ENCODE measurements at regions not wholly inside any gene's neighbourhood (a gene's known extent, or its start where the extent isn't known, plus 50 kb on each side); places are given as distances from the start of the nearest gene placed in this dataset.

DNA sequence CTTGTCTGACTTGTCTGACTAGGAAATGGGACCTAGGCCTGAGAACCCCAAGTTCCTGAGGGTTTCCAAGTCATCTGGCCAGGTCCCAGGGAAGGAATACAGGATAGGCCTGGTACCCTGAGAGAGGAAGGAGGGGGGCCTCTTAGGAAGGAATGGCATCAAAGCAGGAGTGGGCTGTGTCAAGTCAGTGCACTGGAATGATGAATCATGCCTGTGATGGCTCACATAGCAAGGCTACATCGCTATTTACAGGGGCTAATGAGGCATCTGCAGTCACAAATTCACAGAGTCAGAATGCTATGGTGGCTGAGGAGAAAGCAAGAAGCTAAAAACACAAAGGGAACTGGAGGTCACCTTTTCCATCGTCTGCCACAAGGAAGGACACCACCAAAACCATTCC, 247.3 kb downstream of the NXPE2 start:
- H3K27ac ChIP-seq (ENCODE audit: low read depth in 1 of 2, low read length in 2 of 2) = no peak overlapping the region
- no peak overlapping the region for H3K9ac ChIP-seq (ENCODE audit: low read depth in 1 of 2, low read length in 2 of 2)
- no peak for DNase-seq (ENCODE audit: low spot score)
- H3K9me3 ChIP-seq (ENCODE audit: control insufficient read depth in 4 of 4, low read length in 3 of 4) = no peaks in the 10 kb centered on the region
- TF ChIP-seq YY1 (IDR thresholded peaks at IDR 0.05) = no peak
- no peak for TF ChIP-seq RAD21 (IDR thresholded peaks at IDR 0.05)
- TF ChIP-seq, protein P1, sequence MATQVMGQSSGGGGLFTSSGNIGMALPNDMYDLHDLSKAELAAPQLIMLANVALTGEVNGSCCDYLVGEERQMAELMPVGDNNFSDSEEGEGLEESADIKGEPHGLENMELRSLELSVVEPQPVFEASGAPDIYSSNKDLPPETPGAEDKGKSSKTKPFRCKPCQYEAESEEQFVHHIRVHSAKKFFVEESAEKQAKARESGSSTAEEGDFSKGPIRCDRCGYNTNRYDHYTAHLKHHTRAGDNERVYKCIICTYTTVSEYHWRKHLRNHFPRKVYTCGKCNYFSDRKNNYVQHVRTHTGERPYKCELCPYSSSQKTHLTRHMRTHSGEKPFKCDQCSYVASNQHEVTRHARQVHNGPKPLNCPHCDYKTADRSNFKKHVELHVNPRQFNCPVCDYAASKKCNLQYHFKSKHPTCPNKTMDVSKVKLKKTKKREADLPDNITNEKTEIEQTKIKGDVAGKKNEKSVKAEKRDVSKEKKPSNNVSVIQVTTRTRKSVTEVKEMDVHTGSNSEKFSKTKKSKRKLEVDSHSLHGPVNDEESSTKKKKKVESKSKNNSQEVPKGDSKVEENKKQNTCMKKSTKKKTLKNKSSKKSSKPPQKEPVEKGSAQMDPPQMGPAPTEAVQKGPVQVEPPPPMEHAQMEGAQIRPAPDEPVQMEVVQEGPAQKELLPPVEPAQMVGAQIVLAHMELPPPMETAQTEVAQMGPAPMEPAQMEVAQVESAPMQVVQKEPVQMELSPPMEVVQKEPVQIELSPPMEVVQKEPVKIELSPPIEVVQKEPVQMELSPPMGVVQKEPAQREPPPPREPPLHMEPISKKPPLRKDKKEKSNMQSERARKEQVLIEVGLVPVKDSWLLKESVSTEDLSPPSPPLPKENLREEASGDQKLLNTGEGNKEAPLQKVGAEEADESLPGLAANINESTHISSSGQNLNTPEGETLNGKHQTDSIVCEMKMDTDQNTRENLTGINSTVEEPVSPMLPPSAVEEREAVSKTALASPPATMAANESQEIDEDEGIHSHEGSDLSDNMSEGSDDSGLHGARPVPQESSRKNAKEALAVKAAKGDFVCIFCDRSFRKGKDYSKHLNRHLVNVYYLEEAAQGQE (IDR thresholded peaks at IDR 0.05) = no peak
- TF ChIP-seq EGR1 (IDR thresholded peaks at IDR 0.05; ENCODE audit: low read depth in 2 of 2) = no peak
- no peaks in the 10 kb centered on the region for H3K4me1 ChIP-seq (ENCODE audit: control insufficient read depth in 4 of 4, insufficient read depth in 4 of 4, low read length in 3 of 4)
- H3K27me3 ChIP-seq (ENCODE audit: control insufficient read depth in 4 of 4, insufficient read depth in 4 of 4, low read length in 3 of 4) = no peaks in the 10 kb centered on the region
- WGBS = 63% methylated on average over 2 of the region's 2 CpGs
- H3K4me3 ChIP-seq (ENCODE audit: low read depth in 1 of 3, low read length in 3 of 3) = no peak overlapping the region
- H3K36me3 ChIP-seq (ENCODE audit: control insufficient read depth in 4 of 4, insufficient read depth in 3 of 4, low read depth in 1 of 4, low read length in 3 of 4) = no peaks in the 10 kb centered on the region

- H3K27me3 ChIP-seq (ENCODE audit: control insufficient read depth in 4 of 4, insufficient read depth in 4 of 4, low read length in 3 of 4) = no peaks in the 10 kb centered on the region
- no peaks in the 10 kb centered on the region for H3K4me1 ChIP-seq (ENCODE audit: control insufficient read depth in 4 of 4, insufficient read depth in 4 of 4, low read length in 3 of 4)
- TF ChIP-seq HNF4A (conservative IDR thresholded peaks at IDR 0.05) (no peak), SP1 (IDR thresholded peaks at IDR 0.05) (no peak), FOXA2 (IDR thresholded peaks at IDR 0.05) (no peak), TAF1 (conservative IDR thresholded peaks at IDR 0.05) (no peak), RAD21 (IDR thresholded peaks at IDR 0.05) (no peak), GABPA (IDR thresholded peaks at IDR 0.05 in 1 of 2, conservative IDR thresholded peaks at IDR 0.05 in 1 of 2) (no peak), FOXA1 (IDR thresholded peaks at IDR 0.05) (no peak), HNF4G (IDR thresholded peaks at IDR 0.05) (no peak)
- TF ChIP-seq, protein P2, sequence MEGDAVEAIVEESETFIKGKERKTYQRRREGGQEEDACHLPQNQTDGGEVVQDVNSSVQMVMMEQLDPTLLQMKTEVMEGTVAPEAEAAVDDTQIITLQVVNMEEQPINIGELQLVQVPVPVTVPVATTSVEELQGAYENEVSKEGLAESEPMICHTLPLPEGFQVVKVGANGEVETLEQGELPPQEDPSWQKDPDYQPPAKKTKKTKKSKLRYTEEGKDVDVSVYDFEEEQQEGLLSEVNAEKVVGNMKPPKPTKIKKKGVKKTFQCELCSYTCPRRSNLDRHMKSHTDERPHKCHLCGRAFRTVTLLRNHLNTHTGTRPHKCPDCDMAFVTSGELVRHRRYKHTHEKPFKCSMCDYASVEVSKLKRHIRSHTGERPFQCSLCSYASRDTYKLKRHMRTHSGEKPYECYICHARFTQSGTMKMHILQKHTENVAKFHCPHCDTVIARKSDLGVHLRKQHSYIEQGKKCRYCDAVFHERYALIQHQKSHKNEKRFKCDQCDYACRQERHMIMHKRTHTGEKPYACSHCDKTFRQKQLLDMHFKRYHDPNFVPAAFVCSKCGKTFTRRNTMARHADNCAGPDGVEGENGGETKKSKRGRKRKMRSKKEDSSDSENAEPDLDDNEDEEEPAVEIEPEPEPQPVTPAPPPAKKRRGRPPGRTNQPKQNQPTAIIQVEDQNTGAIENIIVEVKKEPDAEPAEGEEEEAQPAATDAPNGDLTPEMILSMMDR (IDR thresholded peaks at IDR 0.05; ENCODE audit: low read depth, low read length, missing input control) = no peak
- TF ChIP-seq, protein P1 (IDR thresholded peaks at IDR 0.05) = no peak
- TF ChIP-seq, protein P3, sequence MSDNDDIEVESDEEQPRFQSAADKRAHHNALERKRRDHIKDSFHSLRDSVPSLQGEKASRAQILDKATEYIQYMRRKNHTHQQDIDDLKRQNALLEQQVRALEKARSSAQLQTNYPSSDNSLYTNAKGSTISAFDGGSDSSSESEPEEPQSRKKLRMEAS (IDR thresholded peaks at IDR 0.05) = no peak
- TF ChIP-seq, protein P4, sequence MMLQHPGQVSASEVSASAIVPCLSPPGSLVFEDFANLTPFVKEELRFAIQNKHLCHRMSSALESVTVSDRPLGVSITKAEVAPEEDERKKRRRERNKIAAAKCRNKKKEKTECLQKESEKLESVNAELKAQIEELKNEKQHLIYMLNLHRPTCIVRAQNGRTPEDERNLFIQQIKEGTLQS (IDR thresholded peaks at IDR 0.05) = no peak
- no peak overlapping the region for H3K4me3 ChIP-seq (ENCODE audit: low read depth in 1 of 3, low read length in 3 of 3)
- DNase-seq (ENCODE audit: low spot score) = no peak
- H3K27ac ChIP-seq (ENCODE audit: low read depth in 1 of 2, low read length in 2 of 2) = no peak overlapping the region
- H3K36me3 ChIP-seq (ENCODE audit: control insufficient read depth in 4 of 4, insufficient read depth in 3 of 4, low read depth in 1 of 4, low read length in 3 of 4) = no peaks in the 10 kb centered on the region
- WGBS = 81% methylated on average over 6 of the region's 6 CpGs
- no peak overlapping the region for H3K9ac ChIP-seq (ENCODE audit: low read depth in 1 of 2, low read length in 2 of 2)
- peaks cover 0 to 7% (median 3%) of the 10 kb centered on the region in 4 donors for H3K9me3 ChIP-seq (ENCODE audit: control insufficient read depth in 4 of 4, low read length in 3 of 4)
Observed at GRCh38 chr11:114928260-114928870, 250.0 kb downstream of the NXPE2 start.
